Head of caudate nucleus (tissue), 42 donors: ENCODE measurements at regions not wholly inside any gene's neighbourhood (a gene's known extent, or its start where the extent isn't known, plus 50 kb on each side); places are given as distances from the start of the nearest gene placed in this dataset.

Experiments
- DNase-seq, 42 donors: peaks; one replicate each; pipeline versions ENCODE4 v3.0.0 to v3.0.0-alpha.2; 2020 to 2021; ENCODE audit warnings: mixed read lengths in 7 of 42
- intact Hi-C: fragments of 100-400 bp; cut with DNase I; formaldehyde crosslinking; loops from one replicate; pipeline ENCODE4 v1.15.0; 2022

GRCh38 chr11:62073061-62073460 lies 50.8 kb upstream of the INCENP start:
- DNase-seq, result no peak
- intact Hi-C loops, result no loop called here

- intact Hi-C loops, result no loop called here
- no peak for DNase-seq
Observed at GRCh38 chr11:62071408-62071807, 52.4 kb upstream of the INCENP start.

DNA sequence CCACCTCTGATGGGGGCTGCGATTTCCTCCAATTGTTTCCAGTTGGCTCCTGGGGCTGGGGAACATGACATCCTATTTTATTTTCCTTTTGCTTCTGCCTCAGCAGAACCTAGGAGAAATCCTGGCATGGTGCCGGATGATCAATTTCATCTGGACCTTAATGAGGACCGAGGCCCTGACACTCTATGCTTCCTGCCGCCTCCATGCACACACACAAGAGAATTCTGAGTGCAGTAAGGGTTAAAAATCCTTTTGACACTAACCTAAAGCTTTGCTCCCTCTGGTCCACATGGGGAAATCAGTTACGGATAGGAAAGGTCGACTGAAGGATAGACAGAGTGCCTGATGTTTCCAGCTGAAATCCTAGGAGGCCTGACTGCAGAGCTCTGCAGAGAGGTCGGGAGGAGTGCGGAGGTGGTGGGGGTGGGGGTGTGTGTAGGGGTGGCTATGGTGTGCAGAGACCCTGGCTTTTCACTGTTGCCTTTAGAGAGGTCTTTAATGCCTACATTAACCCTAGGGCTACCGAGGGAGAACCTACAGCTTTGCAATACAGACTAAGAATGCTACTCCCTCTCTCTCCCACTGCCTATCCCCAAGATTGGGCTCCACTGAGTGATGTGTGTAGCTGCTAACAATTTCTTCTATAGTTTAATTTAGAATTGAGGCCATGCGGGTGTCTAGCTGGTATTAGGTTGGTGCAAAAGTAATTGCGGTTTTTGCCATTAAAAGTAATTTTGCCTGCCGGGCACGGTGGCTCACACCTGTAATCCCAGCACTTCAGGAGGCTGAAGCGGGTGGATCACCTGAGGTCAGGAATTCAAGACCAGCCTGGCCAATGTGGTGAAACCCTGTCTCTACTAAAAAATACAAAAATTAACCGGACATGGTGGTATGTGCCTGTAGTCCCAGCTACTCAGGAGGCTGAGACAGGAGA lies 53.6 kb upstream of the INCENP start:
- intact Hi-C loops, result no loop called here
- no peak for DNase-seq

GRCh38 chr11:62069374-62069773 lies 54.4 kb upstream of the INCENP start:
- intact Hi-C loops, result no loop called here

DNA sequence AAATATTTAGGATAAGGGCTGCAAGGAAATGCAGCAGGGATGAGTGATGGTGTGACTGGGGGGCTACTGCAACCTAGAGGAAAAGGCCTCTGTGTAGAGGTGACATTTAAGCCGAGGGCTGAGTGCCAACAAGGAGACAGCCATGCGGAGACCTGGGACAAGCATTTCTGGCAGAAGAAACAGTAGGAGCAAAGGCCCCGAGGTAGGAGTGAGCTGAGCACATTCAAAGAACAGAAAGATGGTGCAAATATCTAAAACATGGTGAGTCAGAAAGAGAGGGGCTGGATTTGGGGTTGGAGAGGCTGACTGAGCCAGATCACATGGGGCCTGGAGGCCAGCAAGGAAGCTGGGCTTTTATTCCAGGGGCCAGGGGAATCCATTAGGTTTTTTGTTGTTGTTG lies 55.1 kb upstream of the INCENP start:
- intact Hi-C loops, result no loop called here

More at GRCh38 chr11:62069374-62069773, 54.4 kb upstream of the INCENP start:
- no peak for DNase-seq

GRCh38 chr11:62067741-62068140 lies 56.1 kb upstream of the INCENP start:
- intact Hi-C loops, result no loop called here
- DNase-seq, result no peak

More for the DNA sequence above, 55.1 kb upstream of the INCENP start:
- no peak for DNase-seq

- intact Hi-C loops, result no loop called here
- DNase-seq, result peak in 1 of 42 donors; percentile 13
Observed at GRCh38 chr11:62064221-62064620, 59.6 kb upstream of the INCENP start.

- DNase-seq, result peak in 3 of 42 donors; percentile 7 to 32 (median 21)
- intact Hi-C loops, result no loop called here
Observed at GRCh38 chr11:62062223-62062861, 61.5 kb upstream of the INCENP start.

DNA sequence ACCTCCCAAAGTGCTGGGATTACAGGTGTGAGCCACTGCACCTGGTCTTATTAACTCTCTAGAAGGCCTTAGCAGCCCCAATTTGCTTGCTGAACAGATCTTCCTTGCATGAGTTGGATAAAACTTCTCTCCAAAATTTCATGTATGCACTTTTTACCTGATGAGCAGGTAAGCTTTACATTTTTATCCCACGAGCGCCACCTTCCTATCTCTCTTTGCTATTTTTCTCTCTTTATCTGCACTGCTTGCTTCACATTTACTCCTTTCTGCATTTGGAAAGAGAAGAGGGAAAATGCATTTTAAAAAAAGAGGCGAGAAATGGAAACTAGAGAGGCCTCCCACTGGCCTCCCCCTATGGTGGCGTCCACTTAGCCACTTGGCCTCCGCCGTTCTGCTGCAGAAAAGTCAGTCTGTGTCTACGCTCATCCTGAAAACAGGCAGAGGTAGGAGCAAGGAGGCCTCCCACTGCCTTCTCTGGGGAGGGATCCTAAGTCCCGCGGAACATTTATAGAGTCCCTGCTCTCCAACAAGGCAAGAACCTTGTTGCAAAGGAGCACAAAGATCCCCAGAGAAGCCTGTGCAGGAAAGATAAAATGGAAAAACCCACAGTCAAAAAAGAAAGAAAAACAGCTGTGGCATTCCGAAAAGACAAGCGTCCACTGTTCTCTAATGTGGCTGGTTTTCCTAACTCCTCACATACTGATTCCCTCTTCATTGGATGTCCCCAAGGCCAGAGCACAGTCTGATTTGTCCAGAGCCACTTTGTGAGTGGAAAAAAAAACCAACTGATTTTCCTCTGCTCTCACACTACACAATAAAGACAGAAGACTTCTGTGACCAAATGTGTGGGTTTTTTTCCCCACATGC lies 62.2 kb upstream of the INCENP start:
- peak in 26 of 42 donors; percentile 3 to 69 (median 30) for DNase-seq

DNA sequence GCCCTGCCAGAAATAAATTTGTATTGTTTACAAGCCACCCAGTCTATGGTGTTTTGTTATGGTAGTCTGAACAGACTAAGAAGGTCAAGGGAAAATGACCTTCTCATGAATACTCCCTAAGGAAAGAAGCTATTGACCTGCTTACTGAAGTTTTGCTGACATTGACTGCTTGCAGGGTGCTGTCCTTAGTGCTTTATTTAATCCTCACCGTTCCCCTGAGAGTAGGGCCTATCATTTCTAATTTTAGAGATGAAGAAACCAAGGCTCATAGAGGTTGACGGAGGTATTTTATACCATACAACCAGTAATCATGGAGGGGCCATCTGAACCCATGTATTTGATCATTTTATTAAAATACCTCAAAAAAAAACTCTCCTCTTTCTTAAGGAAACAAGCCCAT lies 66.7 kb upstream of the INCENP start:
- intact Hi-C loops, result no loop called here
- no peak for DNase-seq

More for the DNA sequence above, 62.2 kb upstream of the INCENP start:
- intact Hi-C loops, result no loop called here

DNA sequence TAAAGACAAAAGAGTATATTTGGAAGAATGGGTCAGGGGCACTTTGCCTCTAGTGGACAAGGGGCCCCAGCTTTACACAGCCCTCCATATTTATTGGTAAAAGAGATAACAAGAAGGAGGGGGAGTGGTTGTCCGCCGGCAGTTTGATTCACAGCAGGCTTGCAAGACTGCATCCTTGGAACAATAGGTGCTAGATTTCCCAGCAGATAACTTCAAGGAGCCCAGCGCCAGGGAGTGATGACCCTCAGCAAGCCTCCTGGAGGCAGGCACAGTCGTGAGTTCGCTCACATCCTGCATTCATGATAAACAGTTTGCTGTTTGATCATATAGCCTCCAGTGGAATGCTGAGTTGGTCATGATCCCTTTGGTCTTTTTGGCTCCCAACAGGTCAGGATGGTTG lies 67.8 kb upstream of the INCENP start:
- intact Hi-C loops, result no loop called here
- no peak for DNase-seq

GRCh38 chr11:62054484-62055121 lies 69.2 kb upstream of the INCENP start:
- DNase-seq, result peak in 2 of 42 donors; percentile 7 to 14
- intact Hi-C loops, result no loop called here

DNA sequence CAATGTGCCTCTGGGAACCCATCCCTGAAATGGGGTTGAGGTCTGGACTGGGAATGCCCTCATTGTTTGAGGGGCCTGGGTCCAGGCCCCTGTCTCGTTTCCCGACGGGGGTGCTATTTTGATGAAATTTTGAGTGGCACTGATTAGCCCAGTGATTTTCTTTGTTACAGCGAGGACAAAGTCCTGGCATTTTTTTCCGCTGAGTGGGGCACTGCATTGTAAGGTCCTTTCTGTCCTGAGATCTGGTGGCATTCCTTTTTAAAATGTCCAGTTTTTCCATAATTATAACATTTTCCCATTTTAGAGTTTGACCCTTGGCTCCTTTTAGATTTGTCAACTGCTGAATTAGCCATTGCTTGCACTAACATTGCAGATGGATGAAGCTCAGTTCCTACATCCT lies 69.7 kb upstream of the INCENP start:
- intact Hi-C loops, result no loop called here
- no peak for DNase-seq

DNA sequence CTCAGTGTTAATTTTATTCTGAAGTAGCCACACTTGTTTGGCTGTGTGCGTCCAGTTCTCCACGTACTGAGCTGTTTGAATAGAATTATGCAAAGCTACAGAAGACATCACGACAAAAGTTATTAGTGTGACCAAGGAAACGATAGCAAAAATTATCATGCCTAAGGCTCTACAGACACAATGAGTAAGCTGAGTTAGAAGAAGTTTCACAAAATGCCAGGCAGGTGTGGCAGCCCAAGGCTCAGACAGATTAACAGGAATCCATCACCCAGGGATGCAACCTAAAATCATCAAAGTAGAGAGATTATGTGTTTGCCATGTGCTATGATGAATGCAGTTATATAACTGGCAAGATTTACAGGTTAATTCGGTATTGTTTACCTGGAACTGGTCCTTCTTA lies 73.1 kb upstream of the INCENP start:
- intact Hi-C loops, result no loop called here
- no peak for DNase-seq

- DNase-seq, result no peak
- intact Hi-C loops, result no loop called here
Observed at GRCh38 chr11:62048100-62048499, 75.7 kb upstream of the INCENP start.

GRCh38 chr11:62046568-62047100 lies 77.2 kb upstream of the INCENP start:
- intact Hi-C loops, result no loop called here
- no peak for DNase-seq

DNA sequence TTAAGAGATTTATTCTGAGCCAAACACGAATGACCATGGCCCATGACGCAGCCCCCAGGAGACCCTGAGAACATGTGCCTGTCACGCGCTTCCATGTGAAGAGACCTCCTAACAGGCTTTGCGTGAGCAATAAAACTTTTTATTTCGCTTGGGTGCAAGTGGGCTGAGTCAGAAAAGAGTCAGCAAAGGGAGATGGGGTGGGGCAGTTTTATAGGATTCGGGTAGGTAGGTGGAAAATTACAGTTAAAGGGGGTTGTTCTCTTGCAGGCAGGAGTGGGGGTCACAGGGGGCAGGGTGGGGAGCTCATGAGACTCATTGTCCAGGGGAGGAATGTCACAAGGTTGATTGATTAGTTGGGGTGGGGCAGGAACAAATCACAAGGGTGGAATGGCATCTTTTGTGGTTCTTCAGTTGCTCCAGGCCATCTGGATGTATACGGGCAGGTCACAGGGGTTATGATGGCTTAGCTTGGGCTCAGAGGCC lies 77.2 kb upstream of the FTH1 start:
- intact Hi-C loops, result no loop called here
- no peak for DNase-seq

- DNase-seq, result no peak
- intact Hi-C loops, result no loop called here
Observed at GRCh38 chr11:62035293-62035692, 67.9 kb upstream of the FTH1 start.

- no peak for DNase-seq
- intact Hi-C loops, result no loop called here
Observed at GRCh38 chr11:62034036-62034338, 66.6 kb upstream of the FTH1 start.
